Liver (tissue), 3 donors: ENCODE measurements at regions not wholly inside any gene's neighbourhood (a gene's known extent, or its start where the extent isn't known, plus 50 kb on each side); places are given as distances from the start of the nearest gene placed in this dataset.

Experiments
- CTCF ChIP-seq: fragments of 150-350 bp; IDR thresholded peaks from 2 replicates; pipeline ENCODE4 v1.5.1; 2017; ENCODE audit warnings: improper control_type of control experiment, low read depth, low read length; ENCODE audit not compliant: missing input control
- GABPA ChIP-seq, 2 donors: IDR thresholded peaks in 1 of 2; conservative IDR thresholded peaks in 1 of 2; 2 replicates each; pipeline ENCODE4 v1.6.1; 2016; ENCODE audit warnings: antibody characterized with exemption in 2 of 2, mild to moderate bottlenecking in 1 of 2, moderate library complexity in 1 of 2
- HNF4A ChIP-seq, 2 donors: conservative IDR thresholded peaks; 2 replicates each; pipeline ENCODE4 v1.6.1; 2016; ENCODE audit warnings: antibody characterized with exemption in 2 of 2, mild to moderate bottlenecking in 2 of 2
- HNF4G ChIP-seq: IDR thresholded peaks from 2 replicates; pipeline ENCODE4 v1.6.1; 2016; ENCODE audit warnings: antibody characterized with exemption
- JUND ChIP-seq, 2 donors: IDR thresholded peaks; 2 replicates each; pipeline ENCODE4 v1.6.1; 2016; ENCODE audit warnings: antibody characterized with exemption in 2 of 2
- RAD21 ChIP-seq, 2 donors: IDR thresholded peaks; 2 replicates each; pipeline ENCODE4 v1.6.1; 2016; ENCODE audit warnings: antibody characterized with exemption in 2 of 2, mild to moderate bottlenecking in 2 of 2
- RXRA ChIP-seq, 2 donors: IDR thresholded peaks; 2 replicates each; pipeline ENCODE4 v1.6.1; 2017 to 2018; ENCODE audit warnings: antibody characterized with exemption in 2 of 2, mild to moderate bottlenecking in 1 of 2
- SP1 ChIP-seq: IDR thresholded peaks from 2 replicates; pipeline ENCODE4 v1.6.1; 2018; ENCODE audit warnings: antibody characterized with exemption, mild to moderate bottlenecking
- TAF1 ChIP-seq: conservative IDR thresholded peaks from 2 replicates; pipeline ENCODE4 v1.6.1; 2016; ENCODE audit warnings: antibody characterized with exemption, mild to moderate bottlenecking
- TF ChIP-seq, protein P1 (sequence below): IDR thresholded peaks from 2 replicates; pipeline ENCODE4 v1.6.1; 2016; ENCODE audit warnings: antibody characterized with exemption
- TF ChIP-seq, protein P2 (sequence below): IDR thresholded peaks from 2 replicates; pipeline ENCODE4 v1.6.1; 2016; ENCODE audit warnings: antibody characterized with exemption, mild to moderate bottlenecking
- donor health status: healthy.
- donor health status: healthy.

- TF ChIP-seq CTCF (no peak), RXRA (IDR thresholded peaks at IDR 0.05) (no peak), RAD21 (IDR thresholded peaks at IDR 0.05) (no peak), HNF4G (no peak), GABPA (IDR thresholded peaks at IDR 0.05 in 1 of 2, conservative IDR thresholded peaks at IDR 0.05 in 1 of 2) (no peak), SP1 (no peak), HNF4A (conservative IDR thresholded peaks at IDR 0.05) (no peak), JUND (IDR thresholded peaks at IDR 0.05) (no peak), TAF1 (no peak)
- TF ChIP-seq, protein P1, sequence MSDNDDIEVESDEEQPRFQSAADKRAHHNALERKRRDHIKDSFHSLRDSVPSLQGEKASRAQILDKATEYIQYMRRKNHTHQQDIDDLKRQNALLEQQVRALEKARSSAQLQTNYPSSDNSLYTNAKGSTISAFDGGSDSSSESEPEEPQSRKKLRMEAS, result no peak
- TF ChIP-seq, protein P2, sequence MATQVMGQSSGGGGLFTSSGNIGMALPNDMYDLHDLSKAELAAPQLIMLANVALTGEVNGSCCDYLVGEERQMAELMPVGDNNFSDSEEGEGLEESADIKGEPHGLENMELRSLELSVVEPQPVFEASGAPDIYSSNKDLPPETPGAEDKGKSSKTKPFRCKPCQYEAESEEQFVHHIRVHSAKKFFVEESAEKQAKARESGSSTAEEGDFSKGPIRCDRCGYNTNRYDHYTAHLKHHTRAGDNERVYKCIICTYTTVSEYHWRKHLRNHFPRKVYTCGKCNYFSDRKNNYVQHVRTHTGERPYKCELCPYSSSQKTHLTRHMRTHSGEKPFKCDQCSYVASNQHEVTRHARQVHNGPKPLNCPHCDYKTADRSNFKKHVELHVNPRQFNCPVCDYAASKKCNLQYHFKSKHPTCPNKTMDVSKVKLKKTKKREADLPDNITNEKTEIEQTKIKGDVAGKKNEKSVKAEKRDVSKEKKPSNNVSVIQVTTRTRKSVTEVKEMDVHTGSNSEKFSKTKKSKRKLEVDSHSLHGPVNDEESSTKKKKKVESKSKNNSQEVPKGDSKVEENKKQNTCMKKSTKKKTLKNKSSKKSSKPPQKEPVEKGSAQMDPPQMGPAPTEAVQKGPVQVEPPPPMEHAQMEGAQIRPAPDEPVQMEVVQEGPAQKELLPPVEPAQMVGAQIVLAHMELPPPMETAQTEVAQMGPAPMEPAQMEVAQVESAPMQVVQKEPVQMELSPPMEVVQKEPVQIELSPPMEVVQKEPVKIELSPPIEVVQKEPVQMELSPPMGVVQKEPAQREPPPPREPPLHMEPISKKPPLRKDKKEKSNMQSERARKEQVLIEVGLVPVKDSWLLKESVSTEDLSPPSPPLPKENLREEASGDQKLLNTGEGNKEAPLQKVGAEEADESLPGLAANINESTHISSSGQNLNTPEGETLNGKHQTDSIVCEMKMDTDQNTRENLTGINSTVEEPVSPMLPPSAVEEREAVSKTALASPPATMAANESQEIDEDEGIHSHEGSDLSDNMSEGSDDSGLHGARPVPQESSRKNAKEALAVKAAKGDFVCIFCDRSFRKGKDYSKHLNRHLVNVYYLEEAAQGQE, result no peak
Measured at GRCh38 chr6:156612361-156612760, 164.8 kb upstream of the ARID1B start.
